A549 (cell line): ENCODE measurements at regions not wholly inside any gene's neighbourhood (a gene's known extent, or its start where the extent isn't known, plus 50 kb on each side); places are given as distances from the start of the nearest gene placed in this dataset.

ENCODE experiments used
- ATAC-seq, 2 experiments: fragments of 200-7000 bp in 1 of 2; fragments of >200 bp in 1 of 2; cut with Nextera tagmentation in 1 of 2; cut with Tn5 transposase in 1 of 2; 3 replicates each; pipeline versions ENCODE4 v1.8.0 to v1.9.1; 2018 to 2020; ENCODE audit warnings: mild to moderate bottlenecking in 1 of 2, moderate library complexity in 1 of 2
- CTCF ChIA-PET: fragments of 300-600 bp; sonication (Branson Sonifier 250); formaldehyde crosslinking; extraction: SDS; loops from one replicate; lab custom pipeline; 2021; ENCODE audit warnings: antibody characterized with exemption, inconsistent platforms; lab: Yijun Ruan, JAX
- POLR2A ChIA-PET: fragments of 350-600 bp; formaldehyde crosslinking; extraction: SDS; loops from one replicate; lab custom pipeline; 2021; ENCODE audit warnings: antibody characterized with exemption, inconsistent platforms; lab: Yijun Ruan, JAX
- DNase-seq, 2 experiments: peaks; one replicate each; pipeline versions ENCODE4 v3.0.0 to v3.0.0-alpha.2; 2011 to 2016; ENCODE audit warnings: low read depth in 1 of 2, low spot score in 1 of 2
- FAIRE-seq: peaks from 2 replicates; lab custom pipeline; 2011; peaks lifted over from hg19 to GRCh38; lab: Jason Lieb, UNC
- H3K27ac ChIP-seq, 2 experiments: fragments of >200 bp; sonication (Bioruptor Twin); formaldehyde crosslinking; 3 replicates each; pipeline ENCODE4 v1.5.1; 2016 to 2017
- H3K4me1 ChIP-seq: fragments of >200 bp; sonication (Bioruptor Twin); formaldehyde crosslinking; 3 replicates; pipeline ENCODE4 v1.6.1; 2016
- H3K4me2 ChIP-seq: fragments of >200 bp; sonication (Bioruptor Twin); formaldehyde crosslinking; 3 replicates; pipeline ENCODE4 v1.6.1; 2016
- H3K4me3 ChIP-seq: fragments of >200 bp; sonication (Bioruptor Twin); formaldehyde crosslinking; 3 replicates; pipeline ENCODE4 v1.5.1; 2016
- H3K9me3 ChIP-seq: fragments of >200 bp; sonication (Bioruptor Twin); formaldehyde crosslinking; 3 replicates; pipeline ENCODE4 v1.6.1; 2016
- BCL3 ChIP-seq: fragments of >200 bp; sonication (Bioruptor Twin); formaldehyde crosslinking; IDR thresholded peaks from 3 replicates; pipeline ENCODE4 v1.6.1; 2016
- BHLHE40 ChIP-seq: IDR thresholded peaks from 2 replicates; pipeline ENCODE4 v1.6.1; 2012; ENCODE audit warnings: low read depth, low read length, inconsistent platforms
- CEBPB ChIP-seq, 2 experiments: fragments of >200 bp in 1 of 2; sonication (Bioruptor Twin) in 1 of 2; formaldehyde crosslinking in 1 of 2; IDR thresholded peaks; 2 replicates each; pipeline ENCODE4 v1.6.1; 2012 to 2016
- EP300 ChIP-seq, 2 experiments: fragments of >200 bp; sonication (Bioruptor Twin); formaldehyde crosslinking; IDR thresholded peaks; 2 replicates in 1 of 2; 3 replicates in 1 of 2; pipeline ENCODE4 v1.6.1; 2016 to 2017
- FOSL2 ChIP-seq, 2 experiments: fragments of 450-650 bp in 1 of 2; fragments of >200 bp in 1 of 2; sonication (Bioruptor Twin) in 1 of 2; formaldehyde crosslinking; IDR thresholded peaks; 2 replicates each; pipeline versions ENCODE4 v1.5.0 to v1.6.1; 2016 to 2020; ENCODE audit warnings: mild to moderate bottlenecking in 1 of 2, moderate library complexity in 1 of 2
- HEYL ChIP-seq: fragments of 250-450 bp; sonication (Bioruptor Pico); IDR thresholded peaks from 2 replicates; pipeline ENCODE4 v1.8.0; 2021; ENCODE audit warnings: mild to moderate bottlenecking, moderate library complexity
- MAFK ChIP-seq: fragments of 450-650 bp; IDR thresholded peaks from 2 replicates; pipeline ENCODE4 v1.6.1; 2014; ENCODE audit not compliant: partially characterized antibody
- NR3C1 ChIP-seq: fragments of >200 bp; sonication (Bioruptor Twin); formaldehyde crosslinking; IDR thresholded peaks from 3 replicates; pipeline ENCODE4 v1.6.1; 2017
- PBX3 ChIP-seq: IDR thresholded peaks from 2 replicates; pipeline ENCODE4 v1.6.1; 2012
- POLR2AphosphoS2 ChIP-seq: conservative IDR thresholded peaks from 2 replicates; pipeline ENCODE4 v1.6.1; 2012; ENCODE audit warnings: low read length, improper control_type of control experiment, inconsistent platforms
- RFX5 ChIP-seq: fragments of 450-650 bp; IDR thresholded peaks from 2 replicates; pipeline ENCODE4 v1.7.1; 2014; ENCODE audit warnings: antibody characterized with exemption, mild to moderate bottlenecking, moderate library complexity
- RNF2 ChIP-seq: fragments of 200-600 bp; sonication (generic); IDR thresholded peaks from 2 replicates; pipeline ENCODE4 v1.6.1; 2016; ENCODE audit warnings: low read depth, mild to moderate bottlenecking, antibody characterized with exemption, moderate library complexity, borderline replicate concordance
- TP53 ChIP-seq: fragments of 250-450 bp; sonication (Bioruptor Pico); IDR thresholded peaks from 2 replicates; pipeline ENCODE4 v1.5.0; 2021; ENCODE audit warnings: mild to moderate bottlenecking, moderate library complexity
- ZFP36 ChIP-seq: fragments of 450-650 bp; IDR thresholded peaks from 2 replicates; pipeline ENCODE4 v1.6.1; 2014; ENCODE audit warnings: borderline replicate concordance; ENCODE audit not compliant: partially characterized antibody
- ZSCAN20 ChIP-seq: fragments of 250-450 bp; sonication (Bioruptor Pico); IDR thresholded peaks from 2 replicates; pipeline ENCODE4 v1.8.0; 2022; ENCODE audit warnings: mild to moderate bottlenecking, moderate library complexity
- WGBS: methylation state at CpG from one replicate; pipeline ENCODE4 v1.1.6; 2017; ENCODE audit errors: missing lambda C conversion rate; 5-methylcytosine and 5-hydroxymethylcytosine counted together
- TF ChIP-seq, protein P1 (sequence below): fragments of 250-450 bp; sonication (Bioruptor Pico); IDR thresholded peaks from 2 replicates; pipeline ENCODE4 v1.5.0; 2021; ENCODE audit warnings: mild to moderate bottlenecking, moderate library complexity, borderline replicate concordance
- TF ChIP-seq, protein P2 (sequence below): fragments of 200-600 bp; sonication (generic); IDR thresholded peaks from 2 replicates; pipeline ENCODE4 v1.6.1; 2016; ENCODE audit warnings: antibody characterized with exemption, mild to moderate bottlenecking, moderate library complexity

DNA sequence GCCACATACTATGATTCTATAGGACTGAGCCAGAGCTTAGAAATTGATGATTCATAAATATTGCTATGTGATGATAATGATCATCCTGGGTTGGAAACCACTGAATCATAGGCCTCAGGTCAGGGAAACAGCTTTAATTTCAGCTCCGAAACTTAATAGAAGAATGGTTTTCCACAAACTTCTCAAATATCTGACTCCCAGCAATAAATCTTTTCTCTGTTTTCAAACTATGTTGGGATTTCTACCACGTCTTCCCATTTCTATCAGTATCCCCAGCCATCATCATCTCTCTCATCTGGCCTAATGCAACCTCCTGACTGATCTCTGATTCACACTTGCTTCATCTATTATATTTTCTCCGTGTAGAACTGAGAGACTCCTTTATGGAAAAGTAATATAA, 521.8 kb upstream of the AGA start:
- no peaks in the 10 kb centered on the region for H3K4me1 ChIP-seq

DNA sequence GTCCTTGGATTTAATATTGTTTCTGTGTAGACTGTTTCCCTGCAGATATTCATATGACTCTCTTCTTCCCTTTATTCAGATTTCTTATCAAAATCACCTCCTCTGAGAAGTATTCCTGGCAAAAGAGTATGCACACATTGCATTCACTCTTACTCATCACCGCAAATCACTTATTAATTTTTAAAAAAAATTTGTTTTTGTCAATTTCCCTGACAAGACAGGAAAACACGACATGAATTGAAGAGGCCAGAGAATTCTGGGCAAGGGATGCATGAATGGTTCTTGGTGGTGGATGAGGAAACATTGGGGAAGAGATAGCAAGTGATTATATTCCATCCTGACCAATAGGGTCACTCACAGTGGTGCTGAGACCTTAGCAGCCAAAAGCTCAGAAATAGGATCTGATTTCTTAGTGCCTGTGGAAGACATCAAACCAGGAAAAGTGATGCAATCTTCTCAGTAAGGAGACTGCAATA, 522.5 kb upstream of the AGA start:
- ATAC-seq = peak; percentile 28 to 50; a peak in 1 of 6 replicates
- FAIRE-seq = no peak
- POLR2A ChIA-PET = no interaction called here
- H3K4me2 ChIP-seq = 0 out of 3 replicates have a peak overlapping the region, but pooled peaks have one; percentile 28
- no peaks in the 10 kb centered on the region for H3K4me1 ChIP-seq
- peak overlapping the region in 1 of 2 experiments; percentile 8; a peak in 1 of 6 replicates for H3K27ac ChIP-seq
- no peaks in the 10 kb centered on the region for H3K9me3 ChIP-seq
- TF ChIP-seq MAFK (no peak), POLR2AphosphoS2 (no peak), BHLHE40 (no peak), BCL3 (no peak), TP53 (CRISPR knock-in tag) (no peak), RFX5 (no peak), FOSL2 (IDR thresholded peaks at IDR 0.05) (no peak), FOSL2 (CRISPR knock-in tag; IDR thresholded peaks at IDR 0.05) (no peak), ZSCAN20 (CRISPR knock-in tag) (no peak), CEBPB (IDR thresholded peaks at IDR 0.05) (no peak), NR3C1 (no peak), HEYL (no peak), EP300 (IDR thresholded peaks at IDR 0.05) (no peak), PBX3 (no peak), ZFP36 (no peak), RNF2 (no peak)
- TF ChIP-seq, protein P1, sequence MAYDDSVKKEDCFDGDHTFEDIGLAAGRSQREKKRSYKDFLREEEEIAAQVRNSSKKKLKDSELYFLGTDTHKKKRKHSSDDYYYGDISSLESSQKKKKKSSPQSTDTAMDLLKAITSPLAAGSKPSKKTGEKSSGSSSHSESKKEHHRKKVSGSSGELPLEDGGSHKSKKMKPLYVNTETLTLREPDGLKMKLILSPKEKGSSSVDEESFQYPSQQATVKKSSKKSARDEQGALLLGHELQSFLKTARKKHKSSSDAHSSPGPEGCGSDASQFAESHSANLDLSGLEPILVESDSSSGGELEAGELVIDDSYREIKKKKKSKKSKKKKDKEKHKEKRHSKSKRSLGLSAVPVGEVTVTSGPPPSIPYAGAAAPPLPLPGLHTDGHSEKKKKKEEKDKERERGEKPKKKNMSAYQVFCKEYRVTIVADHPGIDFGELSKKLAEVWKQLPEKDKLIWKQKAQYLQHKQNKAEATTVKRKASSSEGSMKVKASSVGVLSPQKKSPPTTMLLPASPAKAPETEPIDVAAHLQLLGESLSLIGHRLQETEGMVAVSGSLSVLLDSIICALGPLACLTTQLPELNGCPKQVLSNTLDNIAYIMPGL (CRISPR knock-in tag) = no peak
- TF ChIP-seq, all 56 proteins: peak for 0
- CTCF ChIA-PET = no interaction called here
- H3K4me3 ChIP-seq = no peak overlapping the region
- 0% methylated on average over 2 of the region's 2 CpGs for WGBS
- DNase-seq = peak in 1 of 2 experiments; percentile 16

More for the DNA sequence above, 521.8 kb upstream of the AGA start:
- H3K27ac ChIP-seq = peak overlapping the region in 1 of 2 experiments; percentile 8; a peak in 2 of 6 replicates
- H3K4me3 ChIP-seq = no peak overlapping the region
- CTCF ChIA-PET = interaction anchor here (0.6 kb wide), 1 partner anchor 138 kb away, joined by 4 read pairs; no protein-coding TSS in a partner anchor
- no peak for TF ChIP-seq EP300 (IDR thresholded peaks at IDR 0.05)
- TF ChIP-seq, protein P1 (CRISPR knock-in tag) = no peak
- TF ChIP-seq, protein P2, sequence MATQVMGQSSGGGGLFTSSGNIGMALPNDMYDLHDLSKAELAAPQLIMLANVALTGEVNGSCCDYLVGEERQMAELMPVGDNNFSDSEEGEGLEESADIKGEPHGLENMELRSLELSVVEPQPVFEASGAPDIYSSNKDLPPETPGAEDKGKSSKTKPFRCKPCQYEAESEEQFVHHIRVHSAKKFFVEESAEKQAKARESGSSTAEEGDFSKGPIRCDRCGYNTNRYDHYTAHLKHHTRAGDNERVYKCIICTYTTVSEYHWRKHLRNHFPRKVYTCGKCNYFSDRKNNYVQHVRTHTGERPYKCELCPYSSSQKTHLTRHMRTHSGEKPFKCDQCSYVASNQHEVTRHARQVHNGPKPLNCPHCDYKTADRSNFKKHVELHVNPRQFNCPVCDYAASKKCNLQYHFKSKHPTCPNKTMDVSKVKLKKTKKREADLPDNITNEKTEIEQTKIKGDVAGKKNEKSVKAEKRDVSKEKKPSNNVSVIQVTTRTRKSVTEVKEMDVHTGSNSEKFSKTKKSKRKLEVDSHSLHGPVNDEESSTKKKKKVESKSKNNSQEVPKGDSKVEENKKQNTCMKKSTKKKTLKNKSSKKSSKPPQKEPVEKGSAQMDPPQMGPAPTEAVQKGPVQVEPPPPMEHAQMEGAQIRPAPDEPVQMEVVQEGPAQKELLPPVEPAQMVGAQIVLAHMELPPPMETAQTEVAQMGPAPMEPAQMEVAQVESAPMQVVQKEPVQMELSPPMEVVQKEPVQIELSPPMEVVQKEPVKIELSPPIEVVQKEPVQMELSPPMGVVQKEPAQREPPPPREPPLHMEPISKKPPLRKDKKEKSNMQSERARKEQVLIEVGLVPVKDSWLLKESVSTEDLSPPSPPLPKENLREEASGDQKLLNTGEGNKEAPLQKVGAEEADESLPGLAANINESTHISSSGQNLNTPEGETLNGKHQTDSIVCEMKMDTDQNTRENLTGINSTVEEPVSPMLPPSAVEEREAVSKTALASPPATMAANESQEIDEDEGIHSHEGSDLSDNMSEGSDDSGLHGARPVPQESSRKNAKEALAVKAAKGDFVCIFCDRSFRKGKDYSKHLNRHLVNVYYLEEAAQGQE = no peak
- TF ChIP-seq, all 56 proteins: peak for 0
- 28% methylated on average over 3 of the region's 3 CpGs for WGBS
- POLR2A ChIA-PET = no interaction called here
- DNase-seq (no peak), ATAC-seq (no peak), FAIRE-seq (no peak)
- Histone ChIP-seq H3K4me2 (peak overlapping the region; percentile 28; the same call in 1 of the 3 replicates), H3K9me3 (no peaks in the 10 kb centered on the region)
